ENCODE measurements at regions not wholly inside any gene's neighbourhood (a gene's known extent, or its start where the extent isn't known, plus 50 kb on each side); places are given as distances from the start of the nearest gene placed in this dataset.

GRCh38 chr10:117876210-117876609 lies 170.5 kb downstream of the RAB11FIP2 start (continued):
- TF ChIP-seq TAF1 (IDR thresholded peaks at IDR 0.05; ENCODE audit: borderline replicate concordance, low read depth, low read length) = no peak

- no peak overlapping the region for H3K27ac ChIP-seq (ENCODE audit: low read depth in 2 of 2, low read length in 1 of 2)
- H2AFZ ChIP-seq (ENCODE audit: low read depth) = no peak overlapping the region
- 12% methylated on average over 5 of the region's 5 CpGs for WGBS (ENCODE audit: low lambda C conversion rate)
- H3K9me3 ChIP-seq = no peaks in the 10 kb centered on the region
- no peaks in the 10 kb centered on the region for H3F3A ChIP-seq (replicated peaks; ENCODE audit: insufficient read depth)
- H3K4me1 ChIP-seq (ENCODE audit: control insufficient read depth in 1 of 2, insufficient read depth in 2 of 2, low read depth in 1 of 2, low read length in 1 of 2) = no peaks in the 10 kb centered on the region; a peak in 1 of 4 replicates
- H4K20me1 ChIP-seq (ENCODE audit: insufficient read depth) = no peaks in the 10 kb centered on the region
- H3K79me2 ChIP-seq (ENCODE audit: insufficient read depth) = no peaks in the 10 kb centered on the region
- no peak overlapping the region for H3K4me2 ChIP-seq
- H3K4me3 ChIP-seq (ENCODE audit: low read depth in 2 of 2, low read length in 1 of 2) = no peak overlapping the region
- ChIA-PET CTCF (interaction anchor here (1.2 kb wide), 1 partner anchor 18 kb away, joined by 4 read pairs; no protein-coding TSS in a partner anchor), POLR2A (no interaction called here)
- TF ChIP-seq EZH2phosphoT487 (IDR thresholded peaks at IDR 0.05; ENCODE audit: borderline replicate concordance, low read depth) = no peak
- TF ChIP-seq MEF2A (IDR thresholded peaks at IDR 0.05; ENCODE audit: borderline replicate concordance, low read depth) = no peak
- no peak for TF ChIP-seq FOXJ3 (CRISPR knock-in tag; IDR thresholded peaks at IDR 0.05)
- no peak for TF ChIP-seq EP300 (IDR thresholded peaks at IDR 0.05; ENCODE audit: borderline replicate concordance in 1 of 2, low read depth in 1 of 2, low read length in 1 of 2)
- TF ChIP-seq YY1 (IDR thresholded peaks at IDR 0.05; ENCODE audit: low read depth) = no peak
- TF ChIP-seq RAD21 (IDR thresholded peaks at IDR 0.05; ENCODE audit: low read length) = no peak
- TF ChIP-seq MAX (IDR thresholded peaks at IDR 0.05; ENCODE audit: low read depth) = no peak
- TF ChIP-seq TEAD4 (IDR thresholded peaks at IDR 0.05; ENCODE audit: borderline replicate concordance, insufficient read depth) = no peak
- TF ChIP-seq JUND (IDR thresholded peaks at IDR 0.05) = no peak
- TF ChIP-seq PBX3 (IDR thresholded peaks at IDR 0.05) = no peak
- no peak for TF ChIP-seq GATA2 (CRISPR knock-in tag; IDR thresholded peaks at IDR 0.05)
- no peak for TF ChIP-seq REST (IDR thresholded peaks at IDR 0.05; ENCODE audit: low read depth, low read length)
- TF ChIP-seq FOXM1 (IDR thresholded peaks at IDR 0.05; ENCODE audit: low read depth) = no peak
- TF ChIP-seq ZBTB33 (IDR thresholded peaks at IDR 0.05; ENCODE audit: borderline replicate concordance, low read depth) = no peak
- TF ChIP-seq USF2 (IDR thresholded peaks at IDR 0.05; ENCODE audit: borderline replicate concordance, low read depth, low read length) = no peak
- TF ChIP-seq MXI1 (IDR thresholded peaks at IDR 0.05; ENCODE audit: low read depth, low read length) = no peak
- TF ChIP-seq TAF1 (IDR thresholded peaks at IDR 0.05; ENCODE audit: borderline replicate concordance, low read depth, low read length) = no peak
- DNase-seq = no peak
- no peaks in the 10 kb centered on the region for H3K9me2 ChIP-seq
- H3K36me3 ChIP-seq (replicated peaks in 1 of 2; ENCODE audit: control insufficient read depth in 1 of 2, insufficient read depth in 2 of 2, low read length in 1 of 2) = no peaks in the 10 kb centered on the region
- no peaks in the 10 kb centered on the region for H3K27me3 ChIP-seq (ENCODE audit: insufficient read depth)
- H3K9ac ChIP-seq = no peak overlapping the region
These were observed 168.1 kb downstream of the RAB11FIP2 start for GRCh38 chr10:117878626-117879025.

Measured in SK-N-SH (cell line).